Ishikawa (cell line): ENCODE measurements at regions not wholly inside any gene's neighbourhood (a gene's known extent, or its start where the extent isn't known, plus 50 kb on each side); places are given as distances from the start of the nearest gene placed in this dataset.

Experiments used
- CEBPB ChIP-seq: IDR thresholded peaks from 2 replicates; pipeline ENCODE4 v1.6.1; 2012
- CREB1 ChIP-seq: IDR thresholded peaks from 2 replicates; pipeline ENCODE4 v1.6.1; 2012; ENCODE audit warnings: low read depth
- EGR1 ChIP-seq: IDR thresholded peaks from 2 replicates; pipeline ENCODE4 v1.6.1; 2012
- EP300 ChIP-seq: IDR thresholded peaks from 2 replicates; pipeline ENCODE4 v1.6.1; 2012; ENCODE audit warnings: borderline replicate concordance
- NFIC ChIP-seq: IDR thresholded peaks from 2 replicates; pipeline ENCODE4 v1.6.1; 2012
- RAD21 ChIP-seq: IDR thresholded peaks from 2 replicates; pipeline ENCODE4 v1.6.1; 2012; ENCODE audit warnings: low read depth
- TAF1 ChIP-seq: IDR thresholded peaks from 2 replicates; pipeline ENCODE4 v1.6.1; 2012; ENCODE audit warnings: low read depth, mild to moderate bottlenecking
- TCF12 ChIP-seq: IDR thresholded peaks from 2 replicates; pipeline ENCODE4 v1.6.1; 2012; ENCODE audit warnings: low read depth
- YY1 ChIP-seq: IDR thresholded peaks from 2 replicates; pipeline ENCODE4 v1.6.1; 2012; ENCODE audit warnings: low read depth
- ZBTB7A ChIP-seq: IDR thresholded peaks from 2 replicates; pipeline ENCODE4 v1.6.1; 2012; ENCODE audit warnings: low read depth
- TF ChIP-seq, protein P1 (sequence below): IDR thresholded peaks from 2 replicates; pipeline ENCODE4 v1.6.1; 2012; ENCODE audit warnings: low read depth, mild to moderate bottlenecking
- TF ChIP-seq, protein P2 (sequence below): IDR thresholded peaks from 2 replicates; pipeline ENCODE4 v1.6.1; 2012
- TF ChIP-seq, protein P3 (sequence below): IDR thresholded peaks from 2 replicates; pipeline ENCODE4 v1.6.1; 2012

DNA sequence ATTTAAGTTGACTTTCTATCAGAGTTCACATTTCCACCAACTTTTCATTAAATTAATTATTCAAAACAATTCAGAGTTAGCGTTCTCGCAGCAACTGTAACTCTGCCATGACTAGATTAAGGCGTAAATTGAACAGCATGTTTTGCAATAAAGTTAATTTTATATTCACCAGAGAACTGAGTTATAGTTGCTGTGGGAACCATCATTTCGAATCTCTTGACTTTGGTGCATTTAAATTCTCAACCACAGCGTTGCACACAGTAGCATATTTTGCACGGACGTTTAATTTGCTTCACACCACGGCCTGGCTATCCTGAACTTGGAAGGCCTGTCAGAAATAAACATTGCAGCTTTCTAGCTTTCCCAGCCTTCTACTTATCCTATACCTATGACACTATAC is 144.3 kb upstream of the WWC1 start:
- TF ChIP-seq TAF1 = no peak
- no peak for TF ChIP-seq CEBPB
- TF ChIP-seq CREB1 = no peak
- TF ChIP-seq, protein P1, sequence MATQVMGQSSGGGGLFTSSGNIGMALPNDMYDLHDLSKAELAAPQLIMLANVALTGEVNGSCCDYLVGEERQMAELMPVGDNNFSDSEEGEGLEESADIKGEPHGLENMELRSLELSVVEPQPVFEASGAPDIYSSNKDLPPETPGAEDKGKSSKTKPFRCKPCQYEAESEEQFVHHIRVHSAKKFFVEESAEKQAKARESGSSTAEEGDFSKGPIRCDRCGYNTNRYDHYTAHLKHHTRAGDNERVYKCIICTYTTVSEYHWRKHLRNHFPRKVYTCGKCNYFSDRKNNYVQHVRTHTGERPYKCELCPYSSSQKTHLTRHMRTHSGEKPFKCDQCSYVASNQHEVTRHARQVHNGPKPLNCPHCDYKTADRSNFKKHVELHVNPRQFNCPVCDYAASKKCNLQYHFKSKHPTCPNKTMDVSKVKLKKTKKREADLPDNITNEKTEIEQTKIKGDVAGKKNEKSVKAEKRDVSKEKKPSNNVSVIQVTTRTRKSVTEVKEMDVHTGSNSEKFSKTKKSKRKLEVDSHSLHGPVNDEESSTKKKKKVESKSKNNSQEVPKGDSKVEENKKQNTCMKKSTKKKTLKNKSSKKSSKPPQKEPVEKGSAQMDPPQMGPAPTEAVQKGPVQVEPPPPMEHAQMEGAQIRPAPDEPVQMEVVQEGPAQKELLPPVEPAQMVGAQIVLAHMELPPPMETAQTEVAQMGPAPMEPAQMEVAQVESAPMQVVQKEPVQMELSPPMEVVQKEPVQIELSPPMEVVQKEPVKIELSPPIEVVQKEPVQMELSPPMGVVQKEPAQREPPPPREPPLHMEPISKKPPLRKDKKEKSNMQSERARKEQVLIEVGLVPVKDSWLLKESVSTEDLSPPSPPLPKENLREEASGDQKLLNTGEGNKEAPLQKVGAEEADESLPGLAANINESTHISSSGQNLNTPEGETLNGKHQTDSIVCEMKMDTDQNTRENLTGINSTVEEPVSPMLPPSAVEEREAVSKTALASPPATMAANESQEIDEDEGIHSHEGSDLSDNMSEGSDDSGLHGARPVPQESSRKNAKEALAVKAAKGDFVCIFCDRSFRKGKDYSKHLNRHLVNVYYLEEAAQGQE = no peak
- TF ChIP-seq, protein P2, sequence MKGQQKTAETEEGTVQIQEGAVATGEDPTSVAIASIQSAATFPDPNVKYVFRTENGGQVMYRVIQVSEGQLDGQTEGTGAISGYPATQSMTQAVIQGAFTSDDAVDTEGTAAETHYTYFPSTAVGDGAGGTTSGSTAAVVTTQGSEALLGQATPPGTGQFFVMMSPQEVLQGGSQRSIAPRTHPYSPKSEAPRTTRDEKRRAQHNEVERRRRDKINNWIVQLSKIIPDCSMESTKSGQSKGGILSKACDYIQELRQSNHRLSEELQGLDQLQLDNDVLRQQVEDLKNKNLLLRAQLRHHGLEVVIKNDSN = no peak
- no peak for TF ChIP-seq YY1
- no peak for TF ChIP-seq ZBTB7A
- TF ChIP-seq EGR1 = no peak
- TF ChIP-seq NFIC = no peak
- TF ChIP-seq, protein P3, sequence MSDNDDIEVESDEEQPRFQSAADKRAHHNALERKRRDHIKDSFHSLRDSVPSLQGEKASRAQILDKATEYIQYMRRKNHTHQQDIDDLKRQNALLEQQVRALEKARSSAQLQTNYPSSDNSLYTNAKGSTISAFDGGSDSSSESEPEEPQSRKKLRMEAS = no peak
- no peak for TF ChIP-seq RAD21
- TF ChIP-seq EP300 = no peak
- TF ChIP-seq TCF12 = no peak
